ENCODE measurements at regions not wholly inside any gene's neighbourhood (a gene's known extent, or its start where the extent isn't known, plus 50 kb on each side); places are given as distances from the start of the nearest gene placed in this dataset.

DNA sequence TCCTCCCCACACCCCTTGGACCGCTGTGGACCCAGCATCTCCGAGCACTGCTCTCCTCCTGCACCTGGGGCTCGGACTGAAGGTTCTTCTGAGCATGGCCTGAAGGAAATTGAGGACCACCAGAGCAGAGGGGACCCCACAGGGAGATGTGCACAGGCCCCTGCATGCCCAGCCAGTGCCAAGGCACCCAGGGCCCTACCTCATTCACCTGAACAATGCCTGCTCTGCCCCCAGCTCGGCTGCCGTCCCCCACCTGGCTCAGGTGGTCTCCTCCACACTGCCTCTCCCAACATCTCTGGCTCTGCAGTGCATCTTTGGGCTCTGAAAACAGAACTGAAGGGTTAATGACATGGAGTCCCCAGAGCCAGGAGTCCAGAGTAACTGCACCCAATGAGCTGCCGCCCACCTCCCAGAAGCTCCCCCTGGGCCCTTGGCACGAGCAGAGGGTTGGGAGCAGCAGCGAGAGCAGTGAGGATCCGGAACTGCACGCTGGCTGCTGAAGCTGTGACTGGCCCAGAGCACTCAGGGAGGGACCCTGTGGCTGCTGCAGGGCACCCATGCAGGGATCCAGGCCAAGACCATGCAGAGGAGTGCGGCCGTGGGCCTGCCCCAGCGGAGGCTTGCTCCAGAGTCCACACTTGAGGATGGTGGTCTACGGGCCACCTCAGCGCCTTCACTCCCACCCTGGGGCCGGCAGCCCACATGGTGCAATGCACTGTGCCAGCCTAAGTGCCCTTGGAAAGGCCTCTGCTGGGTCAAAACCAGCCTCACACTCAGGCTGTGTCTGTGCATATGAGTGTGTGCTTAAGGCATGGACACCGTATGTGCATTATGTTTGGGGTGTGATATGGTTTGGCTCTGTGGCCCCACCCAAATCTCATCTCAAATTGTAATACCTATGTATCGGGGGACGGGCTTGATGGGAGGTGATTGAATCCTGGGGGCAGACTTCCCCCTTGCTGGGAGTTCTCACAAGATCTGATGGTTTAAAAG, 686.1 kb downstream of the TBC1D22A start:
- Histone ChIP-seq H3K4me2 (ENCODE audit: low read depth, low read length) (no peak overlapping the region), H3K4me3 (replicated peaks in 1 of 3; ENCODE audit: insufficient read depth in 1 of 3, low read depth in 2 of 3, low read length in 3 of 3) (no peak overlapping the region), H3K79me2 (ENCODE audit: insufficient read depth, low read length) (no peaks in the 10 kb centered on the region), H3K27me3 (ENCODE audit: control insufficient read depth in 1 of 2, insufficient read depth in 2 of 2, low read length in 2 of 2) (peaks cover 6 to 22% of the 10 kb centered on the region in 2 experiments; a peak in 4 of 5 replicates), H3K9me3 (ENCODE audit: low read length) (no peaks in the 10 kb centered on the region), H3K4me1 (ENCODE audit: insufficient read depth, low read length) (no peaks in the 10 kb centered on the region), H2AFZ (ENCODE audit: low read length) (no peak overlapping the region), H3K36me3 (replicated peaks in 1 of 2; ENCODE audit: control insufficient read depth in 1 of 2, insufficient read depth in 2 of 2, low read length in 2 of 2) (no peaks in the 10 kb centered on the region), H3K9ac (ENCODE audit: insufficient read depth, low read depth, low read length) (no peak overlapping the region), H4K20me1 (ENCODE audit: insufficient read depth, low read length) (0 out of 2 replicates have a peak, but pooled peaks cover 3% of the 10 kb centered on the region), H3K27ac (ENCODE audit: extremely low read length, insufficient read depth, low read length) (no peak overlapping the region)
- WGBS (ENCODE audit: low lambda C conversion rate), result 4% methylated on average over 9 of the region's 19 CpGs
- no TSS peak for BruUV-seq (replicated peaks)
- FAIRE-seq, result no peak
- intact Hi-C loops (cut with micrococcal nuclease; ENCODE audit: unreplicated experiment), result no loop called here
- ATAC-seq, result no peak
- DNase-seq (ENCODE audit: low spot score), result no peak
- TF ChIP-seq, protein P1, sequence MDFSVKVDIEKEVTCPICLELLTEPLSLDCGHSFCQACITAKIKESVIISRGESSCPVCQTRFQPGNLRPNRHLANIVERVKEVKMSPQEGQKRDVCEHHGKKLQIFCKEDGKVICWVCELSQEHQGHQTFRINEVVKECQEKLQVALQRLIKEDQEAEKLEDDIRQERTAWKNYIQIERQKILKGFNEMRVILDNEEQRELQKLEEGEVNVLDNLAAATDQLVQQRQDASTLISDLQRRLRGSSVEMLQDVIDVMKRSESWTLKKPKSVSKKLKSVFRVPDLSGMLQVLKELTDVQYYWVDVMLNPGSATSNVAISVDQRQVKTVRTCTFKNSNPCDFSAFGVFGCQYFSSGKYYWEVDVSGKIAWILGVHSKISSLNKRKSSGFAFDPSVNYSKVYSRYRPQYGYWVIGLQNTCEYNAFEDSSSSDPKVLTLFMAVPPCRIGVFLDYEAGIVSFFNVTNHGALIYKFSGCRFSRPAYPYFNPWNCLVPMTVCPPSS (IDR thresholded peaks at IDR 0.05), result no peak
- no peak for TF ChIP-seq ZNF652 (CRISPR knock-in tag; IDR thresholded peaks at IDR 0.05; ENCODE audit: borderline replicate concordance, low read depth)
- ChIA-PET POLR2A (no interaction called here), CTCF (ENCODE audit: low intra/inter-chr PET ratio, low total read pairs) (no interaction called here)
- in situ Hi-C loops (cut with HindIII; ENCODE audit: extremely low pct_ligation_motif_present, low pct_unique_long_range_greater_than_20kb), result no loop called here

DNA sequence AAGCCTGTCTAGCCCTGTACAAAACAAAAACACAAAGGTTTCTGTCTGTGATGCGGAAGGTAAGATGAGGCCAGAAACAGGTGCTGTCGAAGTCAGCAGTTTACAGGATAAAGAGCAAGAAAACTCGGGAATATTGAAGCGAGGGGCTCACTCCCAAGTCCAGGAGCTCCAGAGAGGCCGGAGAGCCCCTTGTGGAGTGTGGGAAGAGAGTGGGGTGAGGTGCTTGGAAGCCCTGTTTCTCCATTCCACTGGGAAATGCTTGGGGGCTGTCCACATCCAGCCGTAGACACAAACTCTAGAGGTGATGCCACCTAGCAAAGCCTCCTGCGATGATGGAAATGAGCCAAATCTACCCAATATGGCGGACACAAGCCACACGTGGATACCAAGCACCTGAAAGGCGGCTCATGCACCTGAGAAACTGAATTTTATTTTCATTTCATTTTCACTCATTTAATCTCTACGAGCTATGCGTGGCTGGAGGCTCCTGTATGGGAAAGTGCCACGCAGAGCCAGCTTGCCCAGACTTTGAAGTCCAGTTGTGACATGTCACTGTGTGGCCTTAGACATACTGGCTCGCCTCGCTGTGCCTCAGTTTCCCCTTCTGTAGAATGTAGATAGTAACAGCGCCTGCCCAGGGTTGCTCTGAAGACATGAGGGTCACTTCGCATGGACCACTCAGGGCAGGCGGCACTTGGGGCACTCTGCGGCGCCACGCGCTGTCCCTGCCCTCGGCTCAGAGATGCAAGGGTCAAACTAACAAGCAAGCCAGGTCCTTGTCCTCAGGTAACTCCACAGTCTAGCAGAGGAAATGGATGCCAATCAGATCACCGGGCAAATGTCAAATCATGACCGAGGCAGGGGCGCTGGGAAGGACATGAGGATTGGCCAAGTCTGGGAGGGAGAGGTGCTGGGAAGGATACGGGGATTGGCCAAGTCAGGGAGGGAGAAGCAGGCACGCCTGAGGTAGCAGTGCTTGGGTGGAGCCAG, 684.7 kb downstream of the TBC1D22A start:
- ChIA-PET CTCF (ENCODE audit: low intra/inter-chr PET ratio, low total read pairs) (no interaction called here), POLR2A (no interaction called here)
- H4K20me1 ChIP-seq (ENCODE audit: insufficient read depth, low read length), result no peaks in the 10 kb centered on the region
- no peaks in the 10 kb centered on the region for H3K4me1 ChIP-seq (ENCODE audit: insufficient read depth, low read length)
- no peaks in the 10 kb centered on the region for H3K36me3 ChIP-seq (replicated peaks in 1 of 2; ENCODE audit: control insufficient read depth in 1 of 2, insufficient read depth in 2 of 2, low read length in 2 of 2)
- no peak overlapping the region for H2AFZ ChIP-seq (ENCODE audit: low read length)
- no peak overlapping the region for H3K9ac ChIP-seq (ENCODE audit: insufficient read depth, low read depth, low read length)
- H3K27me3 ChIP-seq (ENCODE audit: control insufficient read depth in 1 of 2, insufficient read depth in 2 of 2, low read length in 2 of 2), result peaks cover 6 to 31% of the 10 kb centered on the region in 2 experiments; a peak in 4 of 5 replicates
- in situ Hi-C loops (cut with HindIII; ENCODE audit: extremely low pct_ligation_motif_present, low pct_unique_long_range_greater_than_20kb), result no loop called here
- 26% methylated on average over 20 of the region's 28 CpGs for WGBS (ENCODE audit: low lambda C conversion rate)
- DNase-seq (ENCODE audit: low spot score), result no peak
- intact Hi-C loops (cut with micrococcal nuclease; ENCODE audit: unreplicated experiment), result no loop called here
- H3K79me2 ChIP-seq (ENCODE audit: insufficient read depth, low read length), result no peaks in the 10 kb centered on the region
- no peak overlapping the region for H3K4me3 ChIP-seq (replicated peaks in 1 of 3; ENCODE audit: insufficient read depth in 1 of 3, low read depth in 2 of 3, low read length in 3 of 3)
- H3K4me2 ChIP-seq (ENCODE audit: low read depth, low read length), result no peak overlapping the region
- FAIRE-seq, result no peak
- H3K27ac ChIP-seq (ENCODE audit: extremely low read length, insufficient read depth, low read length), result no peak overlapping the region
- ATAC-seq, result no peak
- no TSS peak for BruUV-seq (replicated peaks)
- no peaks in the 10 kb centered on the region for H3K9me3 ChIP-seq (ENCODE audit: low read length)
- TF ChIP-seq, protein P2, sequence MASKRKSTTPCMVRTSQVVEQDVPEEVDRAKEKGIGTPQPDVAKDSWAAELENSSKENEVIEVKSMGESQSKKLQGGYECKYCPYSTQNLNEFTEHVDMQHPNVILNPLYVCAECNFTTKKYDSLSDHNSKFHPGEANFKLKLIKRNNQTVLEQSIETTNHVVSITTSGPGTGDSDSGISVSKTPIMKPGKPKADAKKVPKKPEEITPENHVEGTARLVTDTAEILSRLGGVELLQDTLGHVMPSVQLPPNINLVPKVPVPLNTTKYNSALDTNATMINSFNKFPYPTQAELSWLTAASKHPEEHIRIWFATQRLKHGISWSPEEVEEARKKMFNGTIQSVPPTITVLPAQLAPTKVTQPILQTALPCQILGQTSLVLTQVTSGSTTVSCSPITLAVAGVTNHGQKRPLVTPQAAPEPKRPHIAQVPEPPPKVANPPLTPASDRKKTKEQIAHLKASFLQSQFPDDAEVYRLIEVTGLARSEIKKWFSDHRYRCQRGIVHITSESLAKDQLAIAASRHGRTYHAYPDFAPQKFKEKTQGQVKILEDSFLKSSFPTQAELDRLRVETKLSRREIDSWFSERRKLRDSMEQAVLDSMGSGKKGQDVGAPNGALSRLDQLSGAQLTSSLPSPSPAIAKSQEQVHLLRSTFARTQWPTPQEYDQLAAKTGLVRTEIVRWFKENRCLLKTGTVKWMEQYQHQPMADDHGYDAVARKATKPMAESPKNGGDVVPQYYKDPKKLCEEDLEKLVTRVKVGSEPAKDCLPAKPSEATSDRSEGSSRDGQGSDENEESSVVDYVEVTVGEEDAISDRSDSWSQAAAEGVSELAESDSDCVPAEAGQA (IDR thresholded peaks at IDR 0.05; ENCODE audit: low read depth), result no peak
- TF ChIP-seq, protein P2 (CRISPR knock-in tag; IDR thresholded peaks at IDR 0.05; ENCODE audit: borderline replicate concordance), result no peak
- no peak for TF ChIP-seq KDM4B (CRISPR knock-in tag; IDR thresholded peaks at IDR 0.05)

Measured in HepG2 (cell line).